ENCODE measurements at regions not wholly inside any gene's neighbourhood (a gene's known extent, or its start where the extent isn't known, plus 50 kb on each side); places are given as distances from the start of the nearest gene placed in this dataset.

- Histone ChIP-seq H3K27ac (ENCODE audit: low read depth) (no peak overlapping the region), H3K4me1 (ENCODE audit: insufficient read depth) (no peaks in the 10 kb centered on the region), H4K20me1 (replicated peaks; ENCODE audit: insufficient read depth) (no peaks in the 10 kb centered on the region), H2AFZ (no peak overlapping the region), H3K36me3 (ENCODE audit: insufficient read depth) (no peaks in the 10 kb centered on the region), H3K79me2 (replicated peaks; ENCODE audit: insufficient read depth) (no peaks in the 10 kb centered on the region), H3K4me3 (no peak overlapping the region), H3F3A (replicated peaks; ENCODE audit: low read depth) (no peaks in the 10 kb centered on the region), H3K27me3 (ENCODE audit: insufficient read depth) (no peaks in the 10 kb centered on the region), H3K4me2 (no peak overlapping the region), H3K9me2 (ENCODE audit: insufficient read depth) (peaks cover 7% of the 10 kb centered on the region; the same call in 1 of the 2 replicates)
- TF ChIP-seq ZNF462 (CRISPR knock-in tag; IDR thresholded peaks at IDR 0.05) (no peak), CREB1 (CRISPR knock-in tag; IDR thresholded peaks at IDR 0.05; ENCODE audit: low read depth) (no peak), STAT1 (IDR thresholded peaks at IDR 0.05; ENCODE audit: unreplicated experiment) (no peak), POLR2AphosphoS5 (IDR thresholded peaks at IDR 0.05; ENCODE audit: low read depth) (no peak), NANOG (IDR thresholded peaks at IDR 0.05; ENCODE audit: borderline replicate concordance) (no peak)
- Mint-ChIP-seq H3K9me3 (no peaks in the 10 kb centered on the region), H3K4me3 (no peak overlapping the region), H3K27me3 (ENCODE audit: insufficient read depth, low read depth, poor library complexity) (no peaks in the 10 kb centered on the region), H3K27ac (no peak overlapping the region), H3K4me1 (peaks cover 2% of the 10 kb centered on the region; the same call in 2 of the 3 replicates), H3K36me3 (ENCODE audit: low read depth) (no peaks in the 10 kb centered on the region)
- no peak for ATAC-seq
- DNase-seq (ENCODE audit: low spot score), result no peak
These were observed 389.6 kb downstream of the MFSD1 start for GRCh38 chr3:159191447-159191846.

- Histone ChIP-seq H3K27me3 (ENCODE audit: insufficient read depth) (no peaks in the 10 kb centered on the region), H4K20me1 (replicated peaks; ENCODE audit: insufficient read depth) (no peaks in the 10 kb centered on the region), H2AFZ (no peak overlapping the region; the same call in 1 of the 2 replicates), H3K4me2 (no peak overlapping the region), H3K79me2 (replicated peaks; ENCODE audit: insufficient read depth) (no peaks in the 10 kb centered on the region), H3K4me1 (ENCODE audit: insufficient read depth) (no peaks in the 10 kb centered on the region), H3K9me2 (ENCODE audit: insufficient read depth) (peaks cover 7% of the 10 kb centered on the region; the same call in 1 of the 2 replicates), H3F3A (replicated peaks; ENCODE audit: low read depth) (no peaks in the 10 kb centered on the region), H3K36me3 (ENCODE audit: insufficient read depth) (no peaks in the 10 kb centered on the region), H3K27ac (ENCODE audit: low read depth) (no peak overlapping the region), H3K4me3 (no peak overlapping the region)
- H3K4me1 Mint-ChIP-seq, result peaks cover 8% of the 10 kb centered on the region
- DNase-seq (ENCODE audit: low spot score) (no peak), ATAC-seq (peak; percentile 42; the same call in 2 of the 3 replicates)
- no peaks in the 10 kb centered on the region for H3K27me3 Mint-ChIP-seq (ENCODE audit: insufficient read depth, low read depth, poor library complexity)
- 0 out of 3 replicates have a peak, but pooled peaks cover 7% of the 10 kb centered on the region for H3K9me3 Mint-ChIP-seq
- H3K36me3 Mint-ChIP-seq (ENCODE audit: low read depth), result no peaks in the 10 kb centered on the region
- H3K27ac Mint-ChIP-seq, result 0 out of 2 replicates have a peak overlapping the region, but pooled peaks have one; percentile 23
- no peak overlapping the region for H3K4me3 Mint-ChIP-seq
- TF ChIP-seq EZH2phosphoT487 (IDR thresholded peaks at IDR 0.05; ENCODE audit: unreplicated experiment) (no peak), STAT1 (IDR thresholded peaks at IDR 0.05; ENCODE audit: unreplicated experiment) (no peak), ZNF331 (CRISPR knock-in tag; IDR thresholded peaks at IDR 0.05; ENCODE audit: low read depth) (peak; percentile 67), CTCF (conservative IDR thresholded peaks at IDR 0.05; ENCODE audit: low read depth in 2 of 2) (no peak), POLR2AphosphoS5 (IDR thresholded peaks at IDR 0.05; ENCODE audit: low read depth) (no peak), ZNF114 (CRISPR knock-in tag; IDR thresholded peaks at IDR 0.05) (no peak), EZH2 (IDR thresholded peaks at IDR 0.05; ENCODE audit: low read depth, unreplicated experiment) (no peak)
These were observed 394.5 kb downstream of the MFSD1 start for GRCh38 chr3:159196359-159196758.
